Right cardiac atrium (tissue), 5 donors: ENCODE measurements at regions not wholly inside any gene's neighbourhood (a gene's known extent, or its start where the extent isn't known, plus 50 kb on each side); places are given as distances from the start of the nearest gene placed in this dataset.
"Not testable (repeated sequence)": the region's sequence is repeated elsewhere in the genome, so short reads cannot be mapped to it uniquely, and the experiment has no call there.

Experiments
- ATAC-seq, 2 donors: fragments of 200-7000 bp; cut with Tn5 transposase; one replicate each; pipeline versions ENCODE4 v1.8.0 to v1.9.1; 2020; ENCODE audit warnings: moderate library complexity in 2 of 2, mild to moderate bottlenecking in 1 of 2
- DNase-seq, 3 donors: peaks; one replicate each; pipeline ENCODE4 v3.0.0-alpha.2; 2020
- H3K27ac ChIP-seq: one replicate; pipeline ENCODE4 v1.5.1; 2013; ENCODE audit warnings: mild to moderate bottlenecking, low read length, control low read depth, moderate library complexity
- H3K27me3 ChIP-seq: one replicate; pipeline ENCODE4 v1.6.1; 2013; ENCODE audit not compliant: control insufficient read depth, insufficient read depth
- H3K4me1 ChIP-seq: one replicate; pipeline ENCODE4 v1.6.1; 2013; ENCODE audit warnings: low read length; ENCODE audit not compliant: control insufficient read depth, insufficient read depth
- H3K4me3 ChIP-seq: one replicate; pipeline ENCODE4 v1.5.1; 2013; ENCODE audit warnings: low read length, control low read depth
- H3K9me3 ChIP-seq: one replicate; pipeline ENCODE4 v1.6.1; 2013; ENCODE audit warnings: low read length; ENCODE audit not compliant: control insufficient read depth
- WGBS: extraction: QIAGEN DNeasy Blood & Tissue Kit; methylation state at CpG from one replicate; pipeline ENCODE4 v1.1.7; 2013; 5-methylcytosine and 5-hydroxymethylcytosine counted together
- intact Hi-C, 4 donors: fragments of 100-400 bp; cut with DNase I; formaldehyde crosslinking; loops; one replicate each; pipeline versions ENCODE4 v1.11.0 to v1.14.0; 2022 to 2023
- donor health status: healthy with polysubstance abuse.
- donor health status: DM: no; HTN: yes; CAD: no.
- donor health status: DM: no; HTN: no; CAD: no.
- donor health status: DM: no; HTN: yes; CAD: no; lungs with severe emphysema.
- donor health status: DM: yes; HTN: yes; CAD: no.

GRCh38 chr11:41519696-41520095 lies 60.2 kb upstream of the LRRC4C start:
- Histone ChIP-seq H3K27ac (no peak overlapping the region), H3K9me3 (no peaks in the 10 kb centered on the region), H3K27me3 (no peaks in the 10 kb centered on the region), H3K4me3 (no peak overlapping the region), H3K4me1 (no peaks in the 10 kb centered on the region)
- WGBS, result 29% methylated on average over 1 of the region's 1 CpG
- intact Hi-C loops, result no loop called here
- no peak for ATAC-seq
- no peak for DNase-seq

- H3K27ac ChIP-seq, result no peak overlapping the region
- DNase-seq (no peak), ATAC-seq (no peak)
- H3K9me3 ChIP-seq, result no peaks in the 10 kb centered on the region
- intact Hi-C loops, result no loop called here
- H3K4me3 ChIP-seq, result no peak overlapping the region
- no peaks in the 10 kb centered on the region for H3K4me1 ChIP-seq
- H3K27me3 ChIP-seq, result no peaks in the 10 kb centered on the region
Measured at GRCh38 chr11:41522391-41522790, 62.9 kb upstream of the LRRC4C start.

DNA sequence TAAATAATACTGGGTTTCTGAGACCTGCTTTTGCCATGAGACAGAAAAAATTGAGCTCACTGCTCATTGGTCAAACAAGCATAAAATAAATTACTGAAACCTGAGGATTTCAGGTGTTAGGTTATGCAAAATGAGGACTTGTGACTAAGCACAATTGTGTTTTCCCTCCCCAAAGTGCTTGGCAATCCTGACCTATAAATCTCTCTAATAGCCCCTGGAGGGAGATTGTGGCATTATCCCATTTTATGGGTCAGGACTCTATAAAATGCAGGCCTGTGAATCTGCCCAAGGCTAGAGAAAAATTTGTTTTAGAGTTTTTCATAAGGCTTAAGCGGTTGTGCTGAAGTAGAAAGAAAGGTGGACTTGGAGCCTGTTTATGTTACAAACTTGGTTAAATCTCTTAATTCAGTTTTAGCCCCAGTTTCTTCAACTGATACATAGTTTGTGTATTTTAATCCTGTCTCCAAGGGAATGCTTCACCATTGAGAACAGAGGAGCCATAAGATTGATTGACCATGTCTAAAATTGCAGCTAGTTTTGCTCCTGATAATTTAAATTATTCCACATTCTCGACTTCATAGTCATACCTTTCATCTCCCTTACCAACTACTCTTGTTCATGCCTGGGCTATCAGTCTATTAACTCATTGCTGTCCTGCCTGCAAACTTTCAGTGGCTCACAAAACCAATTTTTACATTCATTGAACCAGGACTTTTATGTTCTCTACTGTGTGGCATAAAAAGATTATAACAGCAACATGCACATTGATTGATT lies 63.6 kb upstream of the LRRC4C start:
- H3K27ac ChIP-seq, result no peak overlapping the region
- WGBS, result 50% methylated on average over 2 of the region's 2 CpGs
- ATAC-seq, result no peak
- H3K4me1 ChIP-seq, result no peaks in the 10 kb centered on the region
- H3K9me3 ChIP-seq, result no peaks in the 10 kb centered on the region
- H3K27me3 ChIP-seq, result no peaks in the 10 kb centered on the region
- intact Hi-C loops, result no loop called here
- DNase-seq, result no peak
- no peak overlapping the region for H3K4me3 ChIP-seq

DNA sequence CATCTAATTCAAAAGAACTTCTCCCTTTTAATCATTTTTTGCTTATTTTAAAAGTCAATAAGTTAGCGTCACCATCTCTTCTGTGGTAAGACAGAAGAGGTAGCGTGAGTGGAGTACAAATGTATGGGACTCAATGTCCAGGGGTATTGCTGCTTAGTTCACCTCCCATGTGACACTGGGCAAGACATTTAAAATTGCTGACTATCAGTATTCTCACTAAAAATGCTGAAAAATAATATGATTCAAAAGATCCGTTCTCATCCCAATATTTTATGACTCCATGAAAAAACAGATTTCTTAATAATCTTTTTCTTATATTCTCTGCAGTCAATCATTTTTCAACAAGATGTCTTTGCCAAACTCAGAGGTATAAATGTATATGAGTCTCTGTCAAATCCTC lies 68.1 kb upstream of the LRRC4C start:
- no peaks in the 10 kb centered on the region for H3K9me3 ChIP-seq
- H3K4me3 ChIP-seq, result no peak overlapping the region
- H3K27me3 ChIP-seq, result no peaks in the 10 kb centered on the region
- no peak for ATAC-seq
- H3K27ac ChIP-seq, result no peak overlapping the region
- 88% methylated on average over 3 of the region's 3 CpGs for WGBS
- intact Hi-C loops, result no loop called here
- no peak for DNase-seq
- no peaks in the 10 kb centered on the region for H3K4me1 ChIP-seq

- ATAC-seq (no peak), DNase-seq (no peak)
- Histone ChIP-seq H3K27me3 (no peaks in the 10 kb centered on the region), H3K27ac (no peak overlapping the region), H3K9me3 (no peaks in the 10 kb centered on the region), H3K4me3 (no peak overlapping the region), H3K4me1 (no peaks in the 10 kb centered on the region)
- intact Hi-C loops, result no loop called here
- 92% methylated on average over 7 of the region's 7 CpGs for WGBS
Measured at GRCh38 chr11:41532413-41532812, 73.0 kb upstream of the LRRC4C start.

DNA sequence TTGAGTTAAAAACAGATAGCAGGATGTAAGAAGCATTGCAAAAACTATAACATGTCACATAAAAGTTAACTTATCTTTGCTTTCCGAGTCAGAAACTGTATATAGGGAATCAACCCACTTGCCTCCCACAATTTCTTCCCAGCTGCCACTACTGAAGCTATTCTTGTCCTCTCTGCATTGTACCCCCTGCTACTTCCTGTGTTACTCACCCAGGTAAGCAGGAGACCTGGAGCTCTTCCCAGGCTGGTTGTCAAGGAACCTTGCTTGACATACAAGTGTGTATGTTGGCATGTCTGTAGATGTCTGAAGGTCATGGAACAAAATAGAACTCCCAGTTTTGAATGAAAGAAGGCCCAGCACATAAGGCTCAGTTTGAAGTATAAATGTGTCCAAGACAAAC lies 74.3 kb upstream of the LRRC4C start:
- Histone ChIP-seq H3K27me3 (no peaks in the 10 kb centered on the region), H3K4me3 (no peak overlapping the region), H3K27ac (no peak overlapping the region), H3K4me1 (no peaks in the 10 kb centered on the region), H3K9me3 (no peaks in the 10 kb centered on the region)
- 44% methylated on average over 1 of the region's 1 CpG for WGBS
- DNase-seq, result no peak
- intact Hi-C loops, result no loop called here
- ATAC-seq, result no peak

DNA sequence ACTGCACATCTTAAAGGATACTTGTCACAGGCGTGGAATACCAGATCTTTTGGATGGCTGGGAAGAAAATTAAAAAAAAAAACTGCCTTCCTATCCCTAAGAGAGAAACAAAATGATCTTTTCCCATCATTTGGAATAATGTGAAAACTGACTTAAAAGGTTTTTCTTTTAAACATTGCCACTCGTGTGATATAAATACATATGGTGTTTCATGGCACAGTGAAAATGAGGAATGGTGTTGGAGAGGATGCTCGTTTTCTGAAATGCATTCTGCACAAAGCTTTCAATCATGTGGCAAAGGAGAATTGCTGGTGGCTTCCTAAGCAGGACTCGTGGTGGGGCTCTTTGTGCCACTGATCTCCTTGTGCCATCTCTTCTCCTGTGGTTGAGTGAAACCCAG lies 74.9 kb upstream of the LRRC4C start:
- H3K27me3 ChIP-seq, result no peaks in the 10 kb centered on the region
- DNase-seq (no peak), ATAC-seq (no peak)
- H3K9me3 ChIP-seq, result no peaks in the 10 kb centered on the region
- H3K27ac ChIP-seq, result no peak overlapping the region
- no peaks in the 10 kb centered on the region for H3K4me1 ChIP-seq
- intact Hi-C loops, result no loop called here
- WGBS, result 56% methylated on average over 4 of the region's 4 CpGs
- no peak overlapping the region for H3K4me3 ChIP-seq

DNA sequence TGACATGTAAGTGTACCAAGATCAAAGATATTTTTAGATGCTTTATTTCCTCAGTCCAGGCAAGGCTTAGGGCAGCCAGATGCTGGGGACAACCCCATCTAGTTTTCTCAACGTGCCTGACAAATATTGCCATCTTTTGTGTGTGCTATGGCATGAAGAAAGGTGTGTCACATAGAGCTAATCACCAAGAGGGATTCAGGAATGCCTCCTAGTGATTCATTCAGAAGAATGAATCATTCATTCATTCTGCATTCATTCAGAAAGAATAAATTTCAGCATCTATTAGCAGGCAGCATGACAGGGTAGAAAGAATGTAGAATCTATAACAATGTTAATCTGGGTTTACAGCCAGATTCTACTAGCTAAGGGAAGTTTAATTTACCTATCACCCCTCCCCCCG lies 75.4 kb upstream of the LRRC4C start:
- ATAC-seq (no peak), DNase-seq (no peak)
- H3K9me3 ChIP-seq, result no peaks in the 10 kb centered on the region
- no peak overlapping the region for H3K27ac ChIP-seq
- intact Hi-C loops, result no loop called here
- H3K4me3 ChIP-seq, result no peak overlapping the region
- 49% methylated on average over 2 of the region's 2 CpGs for WGBS
- H3K27me3 ChIP-seq, result no peaks in the 10 kb centered on the region
- H3K4me1 ChIP-seq, result no peaks in the 10 kb centered on the region

- Histone ChIP-seq H3K4me3 (no peak overlapping the region), H3K27me3 (no peaks in the 10 kb centered on the region), H3K4me1 (no peaks in the 10 kb centered on the region), H3K9me3 (no peaks in the 10 kb centered on the region), H3K27ac (no peak overlapping the region)
- no peak for ATAC-seq
- DNase-seq, result no peak
- 69% methylated on average over 10 of the region's 10 CpGs for WGBS
- intact Hi-C loops, result no loop called here
Measured at GRCh38 chr11:41536021-41536568, 76.6 kb upstream of the LRRC4C start.

GRCh38 chr11:41544902-41545301 lies 85.5 kb upstream of the LRRC4C start:
- H3K4me3 ChIP-seq, H3K9me3 ChIP-seq, DNase-seq, intact Hi-C loops, H3K27me3 ChIP-seq, H3K4me1 ChIP-seq, ATAC-seq, H3K27ac ChIP-seq: not testable (repeated sequence)
- 89% methylated on average over 3 of the region's 3 CpGs for WGBS

GRCh38 chr11:41578421-41579051 lies 119.1 kb upstream of the LRRC4C start:
- H3K27me3 ChIP-seq, result no peaks in the 10 kb centered on the region
- no peaks in the 10 kb centered on the region for H3K9me3 ChIP-seq
- no peak overlapping the region for H3K27ac ChIP-seq
- no peaks in the 10 kb centered on the region for H3K4me1 ChIP-seq
- DNase-seq (no peak), ATAC-seq (no peak)
- no peak overlapping the region for H3K4me3 ChIP-seq
- intact Hi-C loops, result no loop called here
- 78% methylated on average over 9 of the region's 9 CpGs for WGBS
